ENCODE measurements at regions not wholly inside any gene's neighbourhood (a gene's known extent, or its start where the extent isn't known, plus 50 kb on each side); places are given as distances from the start of the nearest gene placed in this dataset.

DNA sequence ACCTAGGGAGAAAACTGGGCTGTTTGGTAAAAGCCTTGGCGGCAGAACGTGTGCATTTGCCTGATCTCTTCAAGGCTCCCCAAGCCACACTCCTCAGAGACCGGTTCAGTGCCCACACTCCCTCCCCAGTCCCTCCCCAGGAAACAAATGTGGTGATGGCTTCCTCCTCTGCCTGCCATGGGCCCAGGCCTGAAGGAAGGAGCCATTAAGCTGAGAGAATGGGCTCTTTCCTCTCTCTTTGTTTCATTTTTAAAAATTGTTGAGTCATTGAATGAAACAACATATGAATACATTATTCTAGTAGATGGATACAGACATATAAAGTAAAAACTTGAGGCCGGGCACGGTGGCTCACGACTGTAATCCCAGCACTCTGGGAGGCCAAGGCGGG is 50.6 kb upstream of the YWHAQ start:
- DNase-seq = no peak

DNA sequence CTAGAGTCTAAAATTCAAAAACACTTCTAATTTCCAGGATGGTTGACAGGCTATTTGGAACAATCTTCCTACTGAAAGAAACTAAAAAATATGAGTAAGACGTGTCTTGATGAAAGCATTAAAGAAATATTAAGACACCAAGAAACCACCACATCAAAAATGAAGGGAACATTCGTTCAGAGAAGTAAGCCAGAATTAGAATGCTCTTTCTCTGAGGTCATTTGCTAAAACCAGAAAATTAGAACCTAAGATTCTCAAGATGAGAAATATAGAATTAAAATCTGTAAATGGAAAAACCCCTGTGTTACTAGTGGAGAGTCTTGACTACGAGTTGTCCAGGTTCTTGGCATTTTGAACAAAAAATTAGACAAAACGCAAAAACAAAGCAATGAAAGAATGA is 54.8 kb upstream of the YWHAQ start:
- DNase-seq = no peak

DNA sequence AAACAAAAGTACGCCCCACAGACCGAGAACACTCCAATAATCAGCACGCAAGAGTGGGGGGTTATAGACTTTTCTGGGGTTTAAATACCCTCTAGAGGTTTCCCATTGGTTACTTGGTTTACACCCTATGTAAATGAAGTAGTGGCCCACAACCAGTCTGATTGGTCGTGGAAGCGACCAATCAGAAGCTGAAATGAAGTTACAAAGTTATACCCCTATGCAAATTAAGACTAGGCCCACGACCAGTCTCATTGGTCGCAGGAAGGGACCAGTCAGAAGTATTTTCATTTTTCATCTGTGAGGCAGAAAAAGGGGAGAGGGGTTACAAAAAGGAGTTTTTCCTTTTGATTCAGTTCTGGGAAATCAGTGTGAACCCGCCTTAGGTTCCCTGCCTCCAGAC is 55.3 kb upstream of the YWHAQ start:
- no peak for DNase-seq

DNA sequence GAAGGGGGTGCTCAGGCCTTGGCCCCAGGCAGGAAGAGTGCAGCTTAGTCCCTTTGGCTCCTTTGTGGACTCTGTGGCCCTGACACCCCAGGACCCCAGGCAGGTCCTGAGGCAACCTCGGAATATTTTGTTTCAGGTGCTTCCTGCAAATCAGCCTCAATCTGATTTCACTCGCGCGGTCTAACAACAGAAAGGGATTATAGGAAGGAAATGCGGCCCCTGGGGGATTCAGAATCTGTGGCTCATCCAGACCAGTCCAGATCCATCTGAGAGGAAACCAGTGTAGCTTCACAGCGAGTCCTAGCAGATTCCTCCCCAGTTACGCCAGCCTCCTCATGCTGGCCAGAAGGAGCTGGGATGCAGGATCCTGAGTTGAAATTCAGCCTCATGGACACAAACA is 59.5 kb upstream of the YWHAQ start:
- no peak for DNase-seq

DNA sequence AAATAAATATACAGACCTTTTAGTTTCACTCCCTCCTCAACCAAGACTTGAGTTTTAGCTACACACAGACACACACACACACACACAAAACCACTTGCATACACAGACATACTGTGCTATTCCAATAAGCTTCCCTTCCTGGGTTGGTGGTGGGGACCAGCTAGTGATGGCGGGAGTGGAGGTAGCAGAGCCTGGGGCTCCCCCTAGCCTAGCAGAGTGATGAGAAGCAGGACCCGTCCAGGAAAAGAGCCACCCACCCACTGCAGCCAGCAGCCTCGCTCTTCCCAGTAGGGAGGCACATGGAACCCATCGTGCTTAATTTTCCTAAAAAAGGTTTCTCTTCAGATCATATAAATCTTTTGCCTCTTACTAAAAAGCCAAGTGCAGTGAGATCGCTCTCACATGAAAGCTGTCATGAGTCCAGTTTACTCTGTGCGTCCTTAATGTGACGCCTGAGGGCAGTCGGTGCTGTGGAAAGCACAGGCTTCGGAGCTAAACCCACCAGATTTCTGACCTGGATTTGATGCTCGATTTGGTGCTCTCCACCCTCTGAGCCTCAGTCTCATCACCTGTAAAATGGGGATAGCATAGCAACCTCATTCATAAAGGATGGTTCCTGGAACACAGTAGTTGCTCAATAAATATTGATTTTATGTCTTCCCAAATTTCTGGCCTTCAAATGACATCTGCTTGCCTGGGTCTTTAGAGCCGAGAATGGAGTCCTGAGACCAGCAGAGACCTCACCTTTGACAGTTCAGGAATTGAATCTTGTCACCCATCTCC is 60.1 kb upstream of the YWHAQ start:
- DNase-seq = no peak

- DNase-seq = no peak
Measured at GRCh38 chr2:9692456-9693195, 61.8 kb upstream of the YWHAQ start.

- no peak for DNase-seq
Measured at GRCh38 chr2:9693196-9693491, 62.3 kb upstream of the YWHAQ start.

DNA sequence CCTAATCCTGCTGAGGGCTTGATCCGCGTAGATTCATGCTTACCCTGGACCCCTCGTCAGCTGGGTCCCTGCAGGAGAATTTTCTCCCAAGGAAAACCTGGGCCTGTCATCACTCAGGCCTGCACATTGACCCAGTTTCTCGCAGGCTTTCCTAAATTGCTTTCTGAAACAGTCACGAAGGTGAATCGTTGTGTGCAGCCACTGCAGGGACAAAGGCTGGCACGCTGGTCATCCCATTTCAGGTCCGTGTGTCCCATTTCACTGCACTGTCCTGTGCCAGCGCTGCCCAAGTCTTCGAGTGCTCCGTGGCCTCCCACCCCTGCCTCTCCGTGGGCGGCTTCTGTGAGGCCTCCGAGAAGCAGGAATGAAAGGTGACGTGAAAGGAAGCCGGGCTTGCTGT is 62.8 kb upstream of the YWHAQ start:
- no peak for DNase-seq

DNA sequence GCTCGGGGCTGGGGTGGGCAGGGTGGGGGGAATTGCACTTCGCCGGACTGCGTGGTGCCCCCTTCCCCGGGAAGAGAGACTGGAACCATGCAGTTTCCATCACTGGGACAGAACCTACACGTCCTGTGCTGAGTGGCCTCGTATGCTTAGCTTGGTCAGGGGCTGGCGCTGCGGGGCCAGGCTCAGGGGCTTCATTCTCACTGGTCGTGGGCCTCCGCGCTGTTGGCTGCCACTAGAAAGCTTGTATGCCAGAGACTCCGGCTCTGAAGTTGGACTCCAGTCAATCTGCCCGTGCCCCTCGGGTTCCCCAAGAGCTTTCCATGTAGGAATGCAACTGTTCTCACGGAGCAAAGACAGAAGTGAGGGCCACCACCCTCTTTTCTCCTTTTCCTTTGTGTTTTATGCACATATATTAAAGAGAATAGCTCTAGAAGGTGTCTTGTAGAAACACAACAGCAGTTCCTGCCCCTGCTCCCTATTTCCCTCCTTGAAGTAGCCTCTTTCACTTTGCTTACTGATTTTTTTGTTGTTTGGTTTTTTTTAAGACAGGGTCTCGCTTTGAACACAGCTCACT is 64.0 kb upstream of the YWHAQ start:
- no peak for DNase-seq

- no peak for DNase-seq
Measured at GRCh38 chr2:9695941-9696340, 65.1 kb upstream of the YWHAQ start.

GRCh38 chr2:9696731-9697130 is 65.9 kb upstream of the YWHAQ start:
- DNase-seq = no peak

DNA sequence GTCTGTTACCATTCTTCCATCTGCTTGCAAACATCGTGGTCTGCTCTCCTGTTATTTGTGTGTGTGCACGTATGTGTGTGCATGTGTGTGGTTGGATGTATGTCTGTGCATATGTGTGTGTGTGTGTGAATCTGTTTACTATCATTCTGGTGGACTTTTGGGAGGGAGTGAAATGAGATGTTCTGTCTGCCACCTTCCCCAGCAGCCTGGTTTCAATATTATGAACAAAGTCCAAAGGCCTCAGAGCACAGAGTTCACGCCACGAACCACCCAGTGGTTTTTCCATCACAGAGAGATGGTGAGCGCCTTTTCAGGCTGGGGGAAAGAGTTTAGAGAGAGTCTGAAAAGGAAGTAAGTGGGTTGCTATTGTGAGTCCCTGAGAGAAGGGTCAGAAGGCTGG is 67.1 kb upstream of the YWHAQ start:
- no peak for DNase-seq

DNA sequence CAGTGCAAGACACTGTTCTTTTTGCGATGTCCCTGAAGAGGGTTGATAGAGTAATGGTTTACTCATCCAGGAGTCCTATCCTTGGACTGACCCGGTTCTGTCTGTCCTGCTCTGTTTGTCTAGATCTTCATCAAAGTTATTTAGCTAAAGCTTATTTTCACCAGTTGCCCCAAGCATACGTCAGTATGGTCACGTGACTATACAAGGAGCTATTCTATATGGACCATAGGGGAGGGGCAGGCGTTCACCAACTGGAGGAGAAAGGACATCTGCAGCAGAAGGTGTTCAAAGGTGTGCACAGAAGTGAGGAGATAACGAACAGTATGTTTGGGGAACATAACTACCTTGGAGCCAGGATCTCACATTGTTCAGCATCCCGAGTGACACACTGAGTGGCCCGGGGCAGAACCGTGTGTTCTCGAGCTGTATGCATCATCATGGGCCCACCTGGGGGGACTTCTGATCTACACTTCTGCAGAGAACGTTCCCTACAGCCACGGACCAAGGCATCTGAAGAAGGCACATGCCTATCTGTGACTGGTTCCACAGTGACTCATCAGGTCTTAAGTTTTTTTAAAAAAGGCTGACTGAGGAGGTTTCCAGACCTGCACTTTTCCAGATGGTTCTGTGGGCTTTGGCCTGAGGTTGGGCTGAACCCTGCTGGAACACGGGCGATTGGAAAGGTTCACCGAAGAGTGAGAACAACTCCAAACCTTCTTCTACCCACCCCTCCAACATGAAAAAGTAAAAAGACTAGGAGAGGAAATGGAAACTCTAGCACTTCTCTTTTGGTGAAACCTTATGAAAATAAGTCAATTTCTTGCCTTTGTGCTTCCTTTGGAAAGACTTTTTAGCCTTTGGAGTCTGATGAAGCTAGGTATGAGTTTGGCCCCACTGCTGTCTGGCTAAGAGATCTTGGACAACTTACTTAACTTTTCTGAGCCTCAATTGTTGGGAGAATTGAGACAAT is 68.6 kb upstream of the YWHAQ start:
- DNase-seq = no peak

DNA sequence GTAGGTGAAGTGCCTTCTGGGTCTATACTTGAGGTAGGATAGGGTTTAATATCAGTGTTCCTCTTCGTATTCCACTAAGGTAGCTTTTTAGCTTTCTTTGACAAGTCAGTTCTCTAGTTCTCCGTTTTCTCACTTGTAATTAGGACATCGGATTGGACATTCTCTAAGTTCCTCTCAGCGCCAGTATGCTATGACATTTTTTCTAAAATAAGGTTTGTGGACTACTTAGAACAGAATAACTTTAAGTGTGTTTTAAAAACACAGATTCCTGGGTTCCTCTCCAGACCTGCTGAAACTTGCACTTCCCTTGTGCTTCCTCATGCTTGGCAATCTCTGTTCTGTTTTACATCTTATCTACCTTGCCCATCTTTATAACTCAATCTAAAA is 69.3 kb upstream of the YWHAQ start:
- DNase-seq = no peak

- no peak for DNase-seq
Measured at GRCh38 chr2:9702604-9703084, 71.8 kb upstream of the YWHAQ start.

GRCh38 chr2:9703085-9703678 is 72.4 kb upstream of the YWHAQ start:
- DNase-seq = no peak

DNA sequence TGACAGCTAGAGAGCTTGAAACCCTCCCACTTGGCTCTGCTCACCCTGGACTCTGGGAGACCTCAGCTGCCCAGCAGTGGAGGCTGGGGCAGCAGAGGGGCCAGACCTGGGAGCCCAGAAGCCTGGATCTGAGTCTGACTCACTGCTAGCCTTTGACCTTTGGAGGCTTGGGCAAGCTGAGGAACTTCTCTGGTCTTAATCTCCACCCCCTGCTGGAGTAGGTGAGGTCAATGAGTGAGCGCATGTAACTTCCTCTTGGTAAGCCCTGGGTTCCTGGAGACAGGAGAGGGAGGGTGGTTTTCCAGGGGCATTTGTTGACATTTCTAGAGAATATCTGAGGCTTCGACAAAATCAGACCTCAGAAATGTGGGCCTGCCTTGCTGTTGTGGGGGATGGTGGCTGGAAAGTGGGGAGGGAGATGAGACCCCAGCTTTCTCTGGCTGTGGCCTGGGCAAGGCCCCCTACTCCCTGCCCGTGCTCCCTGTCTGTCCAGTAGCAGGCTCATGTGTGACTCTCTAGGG is 73.0 kb upstream of the YWHAQ start:
- DNase-seq = no peak

GRCh38 chr2:9704600-9704999 is 73.8 kb upstream of the YWHAQ start:
- no peak for DNase-seq

GRCh38 chr2:9705196-9705595 is 74.4 kb upstream of the YWHAQ start:
- no peak for DNase-seq

- DNase-seq = no peak
Measured at GRCh38 chr2:9707008-9707407, 76.2 kb upstream of the YWHAQ start.

DNA sequence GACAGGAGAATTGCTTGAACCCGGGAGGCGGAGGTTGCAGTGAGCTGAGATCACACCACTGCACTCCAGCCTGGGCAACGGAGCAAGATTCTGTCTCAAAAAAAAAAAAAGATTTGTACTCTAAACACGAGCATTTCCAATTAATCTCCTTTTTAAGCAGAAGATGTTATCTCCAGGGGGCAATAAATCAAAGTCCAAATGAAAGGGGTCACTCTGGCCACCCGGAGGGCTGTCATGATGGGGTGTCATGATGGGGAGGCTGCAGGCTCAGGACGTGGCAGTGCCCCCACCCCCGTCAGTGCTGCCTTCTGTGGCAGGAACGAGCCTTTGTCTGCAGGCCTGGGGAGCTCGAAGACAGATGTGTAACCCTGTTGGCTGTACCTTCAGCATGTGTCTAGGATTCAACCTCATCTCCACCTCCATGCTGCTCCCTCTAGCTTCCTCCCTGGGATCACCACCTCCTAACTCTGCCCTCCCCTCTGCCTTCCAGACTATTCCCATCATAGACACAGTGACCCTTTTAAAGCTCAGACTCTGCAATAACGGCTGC is 76.9 kb upstream of the YWHAQ start:
- DNase-seq = no peak

Data from hippocampal formation (tissue), 2 donors.